Smooth muscle cell (in vitro differentiated cells): ENCODE measurements at regions not wholly inside any gene's neighbourhood (a gene's known extent, or its start where the extent isn't known, plus 50 kb on each side); places are given as distances from the start of the nearest gene placed in this dataset.
"Not testable (repeated sequence)": the region's sequence is repeated elsewhere in the genome, so short reads cannot be mapped to it uniquely, and the experiment has no call there.

Experiments used
- DNase-seq: peaks from one replicate; lab custom pipeline; 2025; ENCODE audit not compliant: unreplicated experiment; lab: John Stamatoyannopoulos, UW
- H2AFZ ChIP-seq: fragments of 200-600 bp; sonication (generic); 2 replicates; pipeline ENCODE4 v1.6.0; 2016; ENCODE audit warnings: antibody characterized with exemption, low read depth, mild to moderate bottlenecking
- H3F3A ChIP-seq: fragments of 200-600 bp; sonication (generic); 2 replicates; pipeline ENCODE4 v1.6.0; 2017; ENCODE audit warnings: antibody characterized with exemption, low read depth
- H3K27ac ChIP-seq: fragments of 200-600 bp; sonication (generic); 2 replicates; pipeline ENCODE4 v1.5.1; 2016; ENCODE audit warnings: low read depth, mild to moderate bottlenecking
- H3K27me3 ChIP-seq: fragments of 200-600 bp; sonication (generic); 2 replicates; pipeline ENCODE4 v1.6.1; 2016; ENCODE audit warnings: low read depth, mild to moderate bottlenecking
- H3K36me3 ChIP-seq: fragments of 200-600 bp; sonication (generic); 2 replicates; pipeline ENCODE4 v1.5.1; 2016; ENCODE audit warnings: low read depth
- H3K4me1 ChIP-seq: fragments of 200-600 bp; sonication (generic); 2 replicates; pipeline ENCODE4 v1.5.1; 2016; ENCODE audit warnings: low read depth
- H3K4me2 ChIP-seq: fragments of 200-600 bp; sonication (generic); 2 replicates; pipeline ENCODE4 v1.6.0; 2016; ENCODE audit warnings: mild to moderate bottlenecking
- H3K4me3 ChIP-seq: fragments of 200-600 bp; sonication (generic); 2 replicates; pipeline ENCODE4 v1.5.1; 2016; ENCODE audit warnings: mild to moderate bottlenecking
- H3K79me2 ChIP-seq: fragments of 200-600 bp; sonication (generic); 2 replicates; pipeline ENCODE4 v1.6.0; 2016; ENCODE audit warnings: low read depth, mild to moderate bottlenecking
- H3K9ac ChIP-seq: fragments of 200-600 bp; sonication (generic); 2 replicates; pipeline ENCODE4 v1.6.0; 2016; ENCODE audit warnings: low read depth
- H3K9me3 ChIP-seq: fragments of 200-600 bp; sonication (generic); replicated peaks from 2 replicates; pipeline ENCODE4 v1.5.1; 2016; ENCODE audit warnings: low read depth
- H4K20me1 ChIP-seq: fragments of 200-600 bp; sonication (generic); 2 replicates; pipeline ENCODE4 v1.6.0; 2016; ENCODE audit warnings: low read depth
- WGBS: methylation state at CpG from one replicate; pipeline ENCODE4 v1.1.7; 2016; ENCODE audit warnings: low lambda C conversion rate; 5-methylcytosine and 5-hydroxymethylcytosine counted together
- TF ChIP-seq, protein P1 (sequence below): fragments of 200-600 bp; sonication (generic); IDR thresholded peaks from 2 replicates; pipeline ENCODE4 v1.5.1; 2017; ENCODE audit warnings: borderline replicate concordance, mild to moderate bottlenecking, antibody characterized with exemption; ENCODE audit not compliant: insufficient read depth, poor library complexity, severe bottlenecking

DNA sequence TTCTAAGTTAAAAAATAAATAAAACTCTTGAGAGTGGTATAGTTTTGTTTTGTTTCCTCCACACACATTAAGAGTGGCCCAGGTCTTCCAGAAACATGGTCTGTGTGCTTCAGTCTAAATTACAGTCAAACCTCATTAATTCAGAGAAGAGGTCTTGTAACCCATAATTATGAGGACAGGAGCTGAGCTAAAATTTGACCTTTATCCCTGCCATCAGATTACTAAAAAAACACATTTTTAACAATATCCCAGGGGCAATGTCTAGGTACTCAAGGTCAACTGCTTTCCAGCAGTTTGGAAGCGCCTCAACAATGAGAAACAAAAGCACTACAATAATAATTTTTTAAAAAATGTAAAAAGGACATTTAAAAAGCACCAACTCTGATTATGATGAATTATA, 184.1 kb upstream of the PFKP start:
- WGBS: 85% methylated on average over 1 of the region's 1 CpG

GRCh38 chr10:2882628-2883027, 184.7 kb upstream of the PFKP start:
- Histone ChIP-seq H3K27ac (no peak overlapping the region), H3K27me3 (peaks cover 3% of the 10 kb centered on the region), H3K9ac (no peak overlapping the region), H4K20me1 (no peaks in the 10 kb centered on the region), H3K79me2 (no peaks in the 10 kb centered on the region), H2AFZ (no peak overlapping the region), H3F3A (no peaks in the 10 kb centered on the region), H3K9me3 (no peaks in the 10 kb centered on the region), H3K4me1 (no peaks in the 10 kb centered on the region), H3K4me3 (no peak overlapping the region), H3K36me3 (no peaks in the 10 kb centered on the region), H3K4me2 (no peak overlapping the region)
- TF ChIP-seq, protein P1, sequence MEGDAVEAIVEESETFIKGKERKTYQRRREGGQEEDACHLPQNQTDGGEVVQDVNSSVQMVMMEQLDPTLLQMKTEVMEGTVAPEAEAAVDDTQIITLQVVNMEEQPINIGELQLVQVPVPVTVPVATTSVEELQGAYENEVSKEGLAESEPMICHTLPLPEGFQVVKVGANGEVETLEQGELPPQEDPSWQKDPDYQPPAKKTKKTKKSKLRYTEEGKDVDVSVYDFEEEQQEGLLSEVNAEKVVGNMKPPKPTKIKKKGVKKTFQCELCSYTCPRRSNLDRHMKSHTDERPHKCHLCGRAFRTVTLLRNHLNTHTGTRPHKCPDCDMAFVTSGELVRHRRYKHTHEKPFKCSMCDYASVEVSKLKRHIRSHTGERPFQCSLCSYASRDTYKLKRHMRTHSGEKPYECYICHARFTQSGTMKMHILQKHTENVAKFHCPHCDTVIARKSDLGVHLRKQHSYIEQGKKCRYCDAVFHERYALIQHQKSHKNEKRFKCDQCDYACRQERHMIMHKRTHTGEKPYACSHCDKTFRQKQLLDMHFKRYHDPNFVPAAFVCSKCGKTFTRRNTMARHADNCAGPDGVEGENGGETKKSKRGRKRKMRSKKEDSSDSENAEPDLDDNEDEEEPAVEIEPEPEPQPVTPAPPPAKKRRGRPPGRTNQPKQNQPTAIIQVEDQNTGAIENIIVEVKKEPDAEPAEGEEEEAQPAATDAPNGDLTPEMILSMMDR: no peak
- 87% methylated on average over 9 of the region's 9 CpGs for WGBS
- no peak for DNase-seq

More for the DNA sequence above, 184.1 kb upstream of the PFKP start:
- H2AFZ ChIP-seq: no peak overlapping the region
- H3K4me3 ChIP-seq: no peak overlapping the region
- TF ChIP-seq, protein P1: no peak
- no peak for DNase-seq
- no peaks in the 10 kb centered on the region for H3K4me1 ChIP-seq
- no peak overlapping the region for H3K9ac ChIP-seq
- H3F3A ChIP-seq: no peaks in the 10 kb centered on the region
- no peaks in the 10 kb centered on the region for H3K9me3 ChIP-seq
- H3K4me2 ChIP-seq: no peak overlapping the region
- H3K27ac ChIP-seq: no peak overlapping the region
- H4K20me1 ChIP-seq: no peaks in the 10 kb centered on the region
- H3K27me3 ChIP-seq: peaks cover 3% of the 10 kb centered on the region
- H3K79me2 ChIP-seq: no peaks in the 10 kb centered on the region
- H3K36me3 ChIP-seq: no peaks in the 10 kb centered on the region

GRCh38 chr10:2881720-2882620, 185.4 kb upstream of the PFKP start:
- Histone ChIP-seq H3K27ac (no peak overlapping the region), H3F3A (no peaks in the 10 kb centered on the region), H3K27me3 (peaks cover 3% of the 10 kb centered on the region), H3K4me1 (no peaks in the 10 kb centered on the region), H2AFZ (no peak overlapping the region), H3K79me2 (no peaks in the 10 kb centered on the region), H3K9me3 (no peaks in the 10 kb centered on the region), H3K4me2 (no peak overlapping the region), H4K20me1 (no peaks in the 10 kb centered on the region), H3K9ac (no peak overlapping the region), H3K4me3 (no peak overlapping the region), H3K36me3 (no peaks in the 10 kb centered on the region)
- TF ChIP-seq, protein P1: no peak
- no peak for DNase-seq
- 82% methylated on average over 6 of the region's 6 CpGs for WGBS

- H3F3A ChIP-seq, H3K4me2 ChIP-seq, H3K9me3 ChIP-seq, H3K79me2 ChIP-seq, H3K36me3 ChIP-seq, H3K27ac ChIP-seq, H2AFZ ChIP-seq, DNase-seq, H3K27me3 ChIP-seq, H3K9ac ChIP-seq, H3K4me1 ChIP-seq, H4K20me1 ChIP-seq, H3K4me3 ChIP-seq: not testable (repeated sequence)
- WGBS: 90% methylated on average over 2 of the region's 2 CpGs
These were observed 187.3 kb upstream of the PFKP start for GRCh38 chr10:2880050-2880449.
